Activated CD4-positive, alpha-beta T cell treated with anti-CD3 and anti-CD28 coated beads, Interleukin-2, Interleukin-6, amounts not matched to agents 100 ng/mL and 50 ng/mL, durations not matched to agents 16 hours and 8 hours (primary cell): ENCODE measurements at regions not wholly inside any gene's neighbourhood (a gene's known extent, or its start where the extent isn't known, plus 50 kb on each side); places are given as distances from the start of the nearest gene placed in this dataset.
"Not testable (repeated sequence)": the region's sequence is repeated elsewhere in the genome, so short reads cannot be mapped to it uniquely, and the experiment has no call there.

Experiments
- DNase-seq: peaks from one replicate; pipeline ENCODE4 v3.0.0-alpha.2; 2020

GRCh38 chr15:96472681-96473080 is 142.2 kb downstream of the NR2F2 start:
- DNase-seq = no peak

GRCh38 chr15:96473556-96473955 is 143.1 kb downstream of the NR2F2 start:
- no peak for DNase-seq

DNA sequence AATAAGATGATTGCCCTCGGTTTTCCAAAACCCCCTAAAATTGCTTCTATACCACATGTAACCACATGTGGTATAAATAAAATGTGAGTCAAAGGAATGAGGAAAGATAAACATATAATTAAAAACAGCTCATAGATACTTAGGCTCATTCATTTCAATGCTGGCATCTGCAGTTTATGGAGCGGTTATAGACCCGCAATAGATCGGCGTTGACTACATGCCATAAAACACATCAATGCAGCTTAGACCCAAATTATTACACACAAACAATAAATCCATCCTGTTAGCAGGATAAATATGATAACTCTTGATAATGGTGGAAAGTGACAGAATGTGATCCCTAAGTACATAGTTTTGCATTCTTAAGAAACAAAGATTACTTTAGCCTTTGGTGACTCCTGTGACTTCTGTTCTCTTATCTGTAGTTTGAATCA is 143.7 kb downstream of the NR2F2 start:
- no peak for DNase-seq

DNA sequence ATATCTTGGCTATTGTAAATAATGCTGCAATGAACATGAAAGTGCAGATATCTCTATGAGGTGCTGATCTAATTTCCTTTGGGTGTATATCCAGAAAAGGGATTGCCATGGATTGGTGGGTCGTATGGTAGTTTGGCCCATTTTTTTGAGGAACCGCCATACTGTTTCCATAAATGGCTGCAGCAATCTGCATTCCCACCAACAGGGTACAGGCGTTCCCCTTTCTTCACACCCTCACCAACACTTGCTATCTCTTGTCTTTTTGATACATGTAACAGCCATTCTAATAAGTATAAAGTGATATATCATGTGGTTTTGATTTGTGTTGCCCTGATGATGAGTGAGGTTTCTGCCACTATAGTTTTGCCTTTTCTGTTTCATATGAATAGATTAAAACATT is 146.7 kb downstream of the NR2F2 start:
- DNase-seq = no peak

GRCh38 chr15:96484412-96484811 is 153.9 kb downstream of the NR2F2 start:
- DNase-seq = not testable (repeated sequence)

DNA sequence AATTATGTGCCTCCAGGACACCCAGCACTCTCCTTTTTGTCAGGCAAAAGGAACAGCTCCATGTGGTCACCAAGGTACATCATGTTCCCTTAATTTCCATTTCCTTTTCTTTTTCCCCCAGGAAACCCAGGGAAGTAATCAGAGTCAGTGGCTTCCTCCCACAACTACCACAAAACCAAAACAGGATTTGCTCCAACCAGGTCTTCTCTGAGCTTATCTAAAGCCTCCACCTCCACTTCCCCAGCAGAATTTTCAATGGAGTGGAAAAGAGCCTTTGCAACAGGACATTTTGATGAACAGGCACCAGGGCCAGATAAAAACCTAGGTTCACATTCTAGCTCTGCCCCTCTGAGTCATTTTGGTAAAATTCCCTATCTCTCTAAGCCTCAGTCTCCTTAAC is 154.3 kb downstream of the NR2F2 start:
- no peak for DNase-seq

DNA sequence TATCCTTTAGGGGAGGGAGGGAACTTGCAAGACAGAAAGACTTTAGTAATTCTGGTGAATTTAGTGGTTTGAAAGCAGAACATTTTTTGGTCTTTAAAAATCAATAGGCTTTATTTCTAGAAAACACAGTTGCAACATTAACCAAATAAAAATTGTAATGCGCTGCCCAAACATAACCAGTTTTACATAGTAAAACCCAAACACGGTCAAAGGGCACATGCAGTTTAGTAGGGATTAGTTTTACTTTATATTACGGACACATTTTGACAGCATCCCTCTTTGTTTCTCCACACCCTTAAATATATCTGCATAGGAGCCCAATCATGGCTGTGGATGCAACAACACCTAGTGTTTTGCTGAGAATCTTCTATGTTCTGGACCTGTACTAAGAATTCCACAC is 156.7 kb downstream of the NR2F2 start:
- DNase-seq = no peak

GRCh38 chr15:96491066-96491699 is 160.7 kb downstream of the NR2F2 start:
- DNase-seq = not testable (repeated sequence)

- not testable (repeated sequence) for DNase-seq
Observed at GRCh38 chr15:96491700-96492644, 161.5 kb downstream of the NR2F2 start.

DNA sequence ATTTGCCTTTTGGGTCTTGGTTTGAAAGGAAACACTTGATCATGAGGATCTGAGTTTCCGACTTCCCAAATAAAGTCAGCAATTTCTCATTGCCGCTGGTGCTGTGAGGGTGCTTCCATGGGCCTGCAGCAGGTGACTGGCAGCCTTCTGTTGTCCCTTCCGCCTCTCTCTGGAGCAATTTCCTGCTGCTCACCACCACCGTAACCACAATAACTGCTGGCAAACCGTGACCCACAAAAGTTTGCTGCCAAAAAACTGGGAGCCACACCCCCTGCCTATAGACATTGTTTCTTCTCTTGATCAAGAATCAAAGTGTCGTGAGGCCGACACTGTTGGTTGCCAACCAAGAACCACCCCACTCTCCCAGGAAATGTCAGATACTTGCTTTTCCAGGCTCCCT is 164.0 kb downstream of the NR2F2 start:
- DNase-seq = no peak

DNA sequence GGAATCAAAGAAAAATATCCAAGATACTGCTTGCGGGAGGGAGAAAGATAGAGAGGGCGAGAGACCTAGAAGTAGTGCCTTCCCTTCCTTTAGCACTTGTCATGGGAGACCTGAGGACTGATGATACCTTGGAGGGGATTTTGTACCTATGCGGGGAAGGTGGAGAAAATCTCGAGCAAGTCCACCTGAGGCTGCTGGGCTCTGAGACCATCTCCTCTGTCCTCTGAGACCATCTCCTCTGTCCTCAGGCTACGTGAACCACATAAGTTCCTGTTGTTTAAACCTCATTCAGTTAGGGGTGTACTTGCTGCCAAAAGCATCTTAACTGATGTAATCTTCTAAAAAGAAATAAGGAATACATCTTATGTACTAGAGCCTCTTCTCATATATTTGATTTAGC is 164.9 kb downstream of the NR2F2 start:
- no peak for DNase-seq

DNA sequence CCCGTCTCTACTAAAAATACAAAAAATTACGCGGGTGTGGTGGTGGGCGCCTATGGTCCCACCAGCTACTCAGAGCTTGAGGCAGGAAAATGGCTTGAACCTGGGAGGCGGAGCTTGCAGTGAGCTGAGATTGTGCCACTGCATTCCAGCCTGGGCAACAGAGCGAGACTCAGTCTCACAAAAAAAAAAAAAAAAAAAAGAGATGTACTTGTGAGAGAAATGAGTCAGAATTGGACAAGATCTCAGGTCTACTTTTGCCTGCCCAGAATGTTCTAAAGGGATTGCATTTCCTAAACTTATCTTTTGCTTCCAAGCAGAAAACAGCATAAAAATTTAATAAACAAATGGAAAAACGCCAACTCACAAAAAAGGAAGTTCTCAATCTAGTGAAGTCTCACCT is 167.5 kb downstream of the NR2F2 start:
- no peak for DNase-seq

DNA sequence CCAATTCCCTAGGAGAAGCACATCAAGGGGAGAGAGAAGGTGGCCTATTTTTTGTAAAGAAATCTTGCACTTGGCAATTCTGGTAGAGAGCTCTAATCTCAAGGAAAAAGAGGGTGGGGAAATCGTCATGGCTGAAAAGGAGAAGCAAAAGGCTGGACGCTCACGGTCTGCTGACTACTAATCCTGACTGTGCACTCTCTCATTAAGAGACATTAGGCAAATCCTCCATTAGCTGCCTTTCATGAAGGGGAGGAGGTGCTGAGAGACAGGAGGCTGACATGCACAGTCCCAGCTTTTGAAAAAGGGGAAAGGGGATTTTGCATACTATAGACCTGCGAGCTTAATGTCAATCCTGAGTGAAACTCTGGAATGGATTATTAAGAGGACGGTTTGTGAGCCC is 170.0 kb downstream of the NR2F2 start:
- no peak for DNase-seq

GRCh38 chr15:96501362-96501761 is 170.9 kb downstream of the NR2F2 start:
- no peak for DNase-seq

GRCh38 chr15:96502196-96502595 is 171.7 kb downstream of the NR2F2 start:
- DNase-seq = no peak

- no peak for DNase-seq
Observed at GRCh38 chr15:96503276-96503675, 172.8 kb downstream of the NR2F2 start.

- DNase-seq = no peak
Observed at GRCh38 chr15:96504371-96504770, 173.9 kb downstream of the NR2F2 start.

GRCh38 chr15:96505014-96505413 is 174.5 kb downstream of the NR2F2 start:
- no peak for DNase-seq

GRCh38 chr15:96514607-96515285 is 184.2 kb downstream of the NR2F2 start:
- no peak for DNase-seq

DNA sequence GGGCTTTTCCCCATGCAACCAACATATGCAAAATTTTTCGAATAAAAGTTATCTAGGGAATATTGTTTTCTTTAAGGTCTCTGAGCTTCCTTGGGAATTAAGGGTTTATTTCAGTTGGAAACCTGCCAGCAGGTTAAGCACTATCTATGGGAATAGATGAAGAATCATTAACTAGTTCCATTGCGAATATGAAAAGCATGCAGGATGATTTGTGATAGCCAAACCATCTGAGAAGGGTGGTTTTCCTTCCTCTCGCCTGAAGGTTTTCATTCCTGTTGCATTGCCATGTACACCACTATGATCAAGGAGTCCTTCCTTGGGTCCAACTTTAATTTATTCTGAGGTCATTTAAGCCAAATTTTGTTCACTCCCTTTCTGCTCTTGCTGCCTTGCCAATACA is 184.9 kb downstream of the NR2F2 start:
- no peak for DNase-seq

GRCh38 chr15:96521386-96521785 is 190.9 kb downstream of the NR2F2 start:
- DNase-seq = no peak

- no peak for DNase-seq
Observed at GRCh38 chr15:96524676-96525417, 194.3 kb downstream of the NR2F2 start.

DNA sequence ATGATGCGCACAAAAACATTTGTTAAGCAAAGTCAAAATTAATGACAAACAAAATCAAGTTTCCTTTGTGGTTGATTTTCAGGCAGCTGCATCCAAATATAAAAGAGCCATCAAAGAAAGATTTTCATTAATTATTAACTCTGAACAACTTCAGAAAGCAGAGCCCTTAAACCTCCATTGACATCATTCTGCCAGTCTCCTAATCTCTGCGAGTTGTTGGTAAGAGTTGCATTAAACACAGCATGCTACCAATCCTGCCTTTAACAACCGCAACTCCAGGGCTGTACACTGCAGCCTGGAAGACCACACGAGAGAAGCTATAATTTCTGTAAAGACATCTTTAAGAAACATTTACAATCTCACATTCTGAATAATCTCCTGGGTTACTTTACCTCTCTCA is 204.6 kb downstream of the NR2F2 start:
- no peak for DNase-seq
